HG03460 (cell line): ENCODE measurements at regions not wholly inside any gene's neighbourhood (a gene's known extent, or its start where the extent isn't known, plus 50 kb on each side); places are given as distances from the start of the nearest gene placed in this dataset.
A peak's percentile ranks its signal among the peaks of the same experiment; 100 is the strongest.
"Not testable (repeated sequence)": the region's sequence is repeated elsewhere in the genome, so short reads cannot be mapped to it uniquely, and the experiment has no call there.

Source experiments
- ATAC-seq: cut with Tn5 transposase; IDR thresholded peaks from one replicate; pipeline ENCODE4 v1.9.1; 2021; ENCODE audit not compliant: unreplicated experiment

- no peak for ATAC-seq
Measured at GRCh38 chr10:10020945-10021344, 996.7 kb upstream of the CELF2 start.

GRCh38 chr10:10032991-10033390 lies 984.7 kb upstream of the CELF2 start:
- no peak for ATAC-seq

GRCh38 chr10:10038348-10038747 lies 979.3 kb upstream of the CELF2 start:
- no peak for ATAC-seq

GRCh38 chr10:10039595-10039994 lies 978.1 kb upstream of the CELF2 start:
- no peak for ATAC-seq

- no peak for ATAC-seq
Measured at GRCh38 chr10:10043083-10043482, 974.6 kb upstream of the CELF2 start.

- ATAC-seq: peak; percentile 72
Measured at GRCh38 chr10:10044922-10045764, 972.5 kb upstream of the CELF2 start.

- ATAC-seq: peak; percentile 11
Measured at GRCh38 chr10:10045765-10046028, 972.0 kb upstream of the CELF2 start.

GRCh38 chr10:10047426-10047825 lies 970.2 kb upstream of the CELF2 start:
- ATAC-seq: no peak

- ATAC-seq: no peak
Measured at GRCh38 chr10:10053051-10053450, 964.6 kb upstream of the CELF2 start.

- no peak for ATAC-seq
Measured at GRCh38 chr10:10054466-10054865, 963.2 kb upstream of the CELF2 start.

GRCh38 chr10:10055656-10056442 lies 961.8 kb upstream of the CELF2 start:
- ATAC-seq: no peak

- ATAC-seq: no peak
Measured at GRCh38 chr10:10056961-10057360, 960.7 kb upstream of the CELF2 start.

GRCh38 chr10:10067644-10068043 lies 950.0 kb upstream of the CELF2 start:
- no peak for ATAC-seq

GRCh38 chr10:10074847-10075246 lies 942.8 kb upstream of the CELF2 start:
- not testable (repeated sequence) for ATAC-seq

- ATAC-seq: no peak
Measured at GRCh38 chr10:10078446-10078845, 939.2 kb upstream of the CELF2 start.

- no peak for ATAC-seq
Measured at GRCh38 chr10:10092581-10092980, 925.1 kb upstream of the CELF2 start.

GRCh38 chr10:10093021-10093420 lies 924.7 kb upstream of the CELF2 start:
- ATAC-seq: no peak

- no peak for ATAC-seq
Measured at GRCh38 chr10:10094691-10095090, 923.0 kb upstream of the CELF2 start.

- no peak for ATAC-seq
Measured at GRCh38 chr10:10096296-10096695, 921.4 kb upstream of the CELF2 start.

GRCh38 chr10:10096898-10097297 lies 920.8 kb upstream of the CELF2 start:
- no peak for ATAC-seq

- no peak for ATAC-seq
Measured at GRCh38 chr10:10101106-10101505, 916.6 kb upstream of the CELF2 start.

GRCh38 chr10:10110844-10111490 lies 906.7 kb upstream of the CELF2 start:
- no peak for ATAC-seq
